NCI-H524 treated with DMSO at 0.1 percent for 48 hours (cell line): ENCODE measurements at regions not wholly inside any gene's neighbourhood (a gene's known extent, or its start where the extent isn't known, plus 50 kb on each side); places are given as distances from the start of the nearest gene placed in this dataset.

ENCODE experiments used
- DNase-seq: peaks from one replicate; lab custom pipeline; 2025; lab: John Stamatoyannopoulos, UW

GRCh38 chr2:21633015-21633414 lies 509.2 kb downstream of the TDRD15 start:
- no peak for DNase-seq

GRCh38 chr2:21633466-21633865 lies 509.7 kb downstream of the TDRD15 start:
- DNase-seq = no peak

GRCh38 chr2:21633911-21634310 lies 510.1 kb downstream of the TDRD15 start:
- no peak for DNase-seq

- no peak for DNase-seq
Measured at GRCh38 chr2:21640046-21640445, 516.3 kb downstream of the TDRD15 start.

- no peak for DNase-seq
Measured at GRCh38 chr2:21642647-21643046, 518.9 kb downstream of the TDRD15 start.

GRCh38 chr2:21643180-21643579 lies 519.4 kb downstream of the TDRD15 start:
- DNase-seq = no peak

GRCh38 chr2:21644266-21644665 lies 520.5 kb downstream of the TDRD15 start:
- DNase-seq = no peak

GRCh38 chr2:21646345-21646744 lies 522.6 kb downstream of the TDRD15 start:
- DNase-seq = no peak

- no peak for DNase-seq
Measured at GRCh38 chr2:21650569-21650968, 526.8 kb downstream of the TDRD15 start.

- no peak for DNase-seq
Measured at GRCh38 chr2:21655136-21655535, 531.4 kb downstream of the TDRD15 start.

- DNase-seq = no peak
Measured at GRCh38 chr2:21656330-21657075, 532.7 kb downstream of the TDRD15 start.

- no peak for DNase-seq
Measured at GRCh38 chr2:21657445-21657844, 533.7 kb downstream of the TDRD15 start.

GRCh38 chr2:21658269-21658668 lies 534.5 kb downstream of the TDRD15 start:
- DNase-seq = no peak

- DNase-seq = no peak
Measured at GRCh38 chr2:21658907-21659477, 535.2 kb downstream of the TDRD15 start.

- no peak for DNase-seq
Measured at GRCh38 chr2:21664083-21664482, 540.3 kb downstream of the TDRD15 start.

GRCh38 chr2:21667638-21668037 lies 543.9 kb downstream of the TDRD15 start:
- no peak for DNase-seq

GRCh38 chr2:21668078-21668710 lies 544.4 kb downstream of the TDRD15 start:
- DNase-seq = no peak

- DNase-seq = no peak
Measured at GRCh38 chr2:21676041-21676440, 552.3 kb downstream of the TDRD15 start.

- no peak for DNase-seq
Measured at GRCh38 chr2:21676676-21677075, 552.9 kb downstream of the TDRD15 start.

- DNase-seq = no peak
Measured at GRCh38 chr2:21683838-21684237, 560.1 kb downstream of the TDRD15 start.

- DNase-seq = no peak
Measured at GRCh38 chr2:21687589-21687988, 563.8 kb downstream of the TDRD15 start.

GRCh38 chr2:21690005-21690404 lies 566.2 kb downstream of the TDRD15 start:
- DNase-seq = no peak

GRCh38 chr2:21693081-21693480 lies 569.3 kb downstream of the TDRD15 start:
- DNase-seq = no peak
